HCT116 (cell line): ENCODE measurements at regions not wholly inside any gene's neighbourhood (a gene's known extent, or its start where the extent isn't known, plus 50 kb on each side); places are given as distances from the start of the nearest gene placed in this dataset.

Source experiments
- ATAC-seq: fragments of 200-7000 bp; cut with Tn5 transposase; 2 replicates; pipeline ENCODE4 v1.9.1; 2020; ENCODE audit warnings: mild to moderate bottlenecking, moderate library complexity
- BruUV-seq: library from RNA; stranded (reverse); fragments of 400-500 nt; replicated peaks from 2 replicates; lab custom pipeline; 2021; lab: Mats Ljungman, UMichigan
- CTCF ChIA-PET: fragments of 300-600 bp; sonication (Branson Sonifier 250); formaldehyde crosslinking; loops from one replicate; lab custom pipeline; 2021; ENCODE audit warnings: antibody characterized with exemption; lab: Charles Lee
- POLR2A ChIA-PET: fragments of 300-600, 350-600 bp; sonication (Branson Sonifier 250); formaldehyde crosslinking; loops from one replicate; lab custom pipeline; 2021; ENCODE audit warnings: antibody characterized with exemption; lab: Charles Lee
- RAD21 ChIA-PET, 2 experiments: fragments of 300-600 bp; sonication (Branson Sonifier 250); formaldehyde crosslinking; loops; one replicate each; lab custom pipeline; 2023; ENCODE audit warnings: low total read pairs in 2 of 2; ENCODE audit not compliant: uncharacterized antibody in 2 of 2, unreplicated experiment in 2 of 2, low non-redundant PET in 1 of 2; lab: Charles Lee
- DNase-seq: peaks from one replicate; pipeline ENCODE4 v3.0.0-alpha.2; 2010; ENCODE audit warnings: low read depth, low spot score
- H2AFZ ChIP-seq: fragments of 200-600 bp; shearing (Covaris generic), sonication (generic); 2 replicates; pipeline ENCODE4 v1.6.1; 2017; ENCODE audit warnings: low read depth, mixed run types, mixed read lengths, antibody characterized with exemption, low read length; ENCODE audit not compliant: poor library complexity, severe bottlenecking
- H3K27ac ChIP-seq: 2 replicates; pipeline ENCODE4 v1.5.1; 2012; ENCODE audit warnings: low read depth, low read length
- H3K27me3 ChIP-seq: fragments of 200-600 bp; sonication (generic); 2 replicates; pipeline ENCODE4 v1.6.1; 2016; ENCODE audit warnings: mixed run types, low read length, mixed read lengths; ENCODE audit not compliant: insufficient read depth
- H3K36me3 ChIP-seq, 2 experiments: fragments of 200-500 bp in 1 of 2; fragments of 200-600 bp in 1 of 2; sonication (Bioruptor generic) in 1 of 2; sonication (generic) in 1 of 2; 2 replicates each; pipeline versions ENCODE4 v1.5.1 to v1.6.1; 2014 to 2016; ENCODE audit warnings: low read length in 2 of 2, inconsistent platforms in 1 of 2, mixed read lengths in 1 of 2, mixed run types in 1 of 2; ENCODE audit not compliant: insufficient read depth in 2 of 2, control insufficient read depth in 1 of 2
- H3K4me1 ChIP-seq, 2 experiments: fragments of 200-600 bp in 1 of 2; sonication (generic) in 1 of 2; 2 replicates each; pipeline versions ENCODE4 v1.5.1 to v1.6.1; 2012 to 2017; ENCODE audit warnings: low read length in 2 of 2, inconsistent platforms in 1 of 2, mild to moderate bottlenecking in 1 of 2, mixed read lengths in 1 of 2, mixed run types in 1 of 2, moderate library complexity in 1 of 2; ENCODE audit not compliant: insufficient read depth in 2 of 2, control insufficient read depth in 1 of 2
- H3K4me2 ChIP-seq: fragments of 200-600 bp; sonication (generic); 2 replicates; pipeline ENCODE4 v1.6.1; 2017; ENCODE audit warnings: mixed run types, low read length, mixed read lengths
- H3K4me3 ChIP-seq, 2 experiments: fragments of 200-600 bp in 1 of 2; sonication (generic) in 1 of 2; replicated peaks in 1 of 2; 2 replicates each; pipeline ENCODE4 v1.5.1; 2011 to 2016; ENCODE audit warnings: low read length in 2 of 2, control low read depth in 1 of 2, low read depth in 1 of 2, mild to moderate bottlenecking in 1 of 2, mixed read lengths in 1 of 2, mixed run types in 1 of 2
- H3K79me2 ChIP-seq: fragments of 200-600 bp; sonication (generic); 2 replicates; pipeline ENCODE4 v1.6.1; 2017; ENCODE audit warnings: mild to moderate bottlenecking, mixed run types, low read length, moderate library complexity, mixed read lengths; ENCODE audit not compliant: insufficient read depth
- H3K9ac ChIP-seq: fragments of 200-600 bp; sonication (generic); 2 replicates; pipeline ENCODE4 v1.6.1; 2016; ENCODE audit warnings: low read length, mixed read lengths
- H3K9me2 ChIP-seq: fragments of 200-600 bp; sonication (generic), shearing (Covaris generic); 2 replicates; pipeline ENCODE4 v1.6.1; 2017; ENCODE audit warnings: mixed run types, mild to moderate bottlenecking, moderate library complexity; ENCODE audit not compliant: insufficient read depth
- H3K9me3 ChIP-seq, 2 experiments: fragments of 200-500 bp in 1 of 2; fragments of 200-600 bp in 1 of 2; sonication (Bioruptor generic) in 1 of 2; sonication (generic) in 1 of 2; 2 replicates each; pipeline ENCODE4 v1.6.1; 2014 to 2017; ENCODE audit warnings: low read length in 2 of 2, mixed read lengths in 2 of 2, inconsistent platforms in 1 of 2, low read depth in 1 of 2, mild to moderate bottlenecking in 1 of 2, mixed run types in 1 of 2, moderate library complexity in 1 of 2; ENCODE audit not compliant: control insufficient read depth in 1 of 2, insufficient read depth in 1 of 2
- H4K20me1 ChIP-seq: fragments of 200-600 bp; sonication (generic), shearing (Covaris generic); 2 replicates; pipeline ENCODE4 v1.6.1; 2017; ENCODE audit warnings: mixed run types, mild to moderate bottlenecking, moderate library complexity; ENCODE audit not compliant: insufficient read depth
- CBX3 ChIP-seq: IDR thresholded peaks from 2 replicates; pipeline ENCODE4 v1.6.1; 2012; ENCODE audit warnings: low read depth
- CTCF ChIP-seq, 3 experiments: fragments of 200-600 bp in 1 of 3; sonication (generic) in 1 of 3; IDR thresholded peaks in 2 of 3; conservative IDR thresholded peaks in 1 of 3; 2 replicates each; pipeline ENCODE4 v1.5.1; 2012 to 2017; ENCODE audit warnings: low read depth in 2 of 3, low read length in 2 of 3, antibody characterized with exemption in 1 of 3, borderline replicate concordance in 1 of 3, control low read depth in 1 of 3, mild to moderate bottlenecking in 1 of 3, mixed read lengths in 1 of 3, mixed run types in 1 of 3, moderate library complexity in 1 of 3; ENCODE audit not compliant: insufficient read depth in 1 of 3
- EZH2phosphoT487 ChIP-seq: fragments of 200-600 bp; IDR thresholded peaks from 2 replicates; pipeline ENCODE4 v1.6.1; 2018; ENCODE audit warnings: antibody characterized with exemption, borderline replicate concordance
- POLR2AphosphoS5 ChIP-seq: IDR thresholded peaks from 2 replicates; pipeline ENCODE4 v1.6.1; 2011; ENCODE audit warnings: mild to moderate bottlenecking, low read depth, low read length, moderate library complexity
- RAD21 ChIP-seq: IDR thresholded peaks from 2 replicates; pipeline ENCODE4 v1.6.1; 2012; ENCODE audit warnings: low read depth, mild to moderate bottlenecking
- TCF7L2 ChIP-seq: IDR thresholded peaks from 2 replicates; pipeline ENCODE4 v1.7.0; 2011; ENCODE audit warnings: borderline replicate concordance, inconsistent platforms; ENCODE audit not compliant: insufficient read depth, insufficient read length; ENCODE audit errors: extremely low read depth
- intact Hi-C: fragments of 100-400 bp; cut with micrococcal nuclease; formaldehyde crosslinking; loops from 2 replicates; pipeline ENCODE4 v1.10.0; 2022
- TF ChIP-seq, protein P1 (sequence below): IDR thresholded peaks from 2 replicates; pipeline ENCODE4 v1.6.1; 2012

DNA sequence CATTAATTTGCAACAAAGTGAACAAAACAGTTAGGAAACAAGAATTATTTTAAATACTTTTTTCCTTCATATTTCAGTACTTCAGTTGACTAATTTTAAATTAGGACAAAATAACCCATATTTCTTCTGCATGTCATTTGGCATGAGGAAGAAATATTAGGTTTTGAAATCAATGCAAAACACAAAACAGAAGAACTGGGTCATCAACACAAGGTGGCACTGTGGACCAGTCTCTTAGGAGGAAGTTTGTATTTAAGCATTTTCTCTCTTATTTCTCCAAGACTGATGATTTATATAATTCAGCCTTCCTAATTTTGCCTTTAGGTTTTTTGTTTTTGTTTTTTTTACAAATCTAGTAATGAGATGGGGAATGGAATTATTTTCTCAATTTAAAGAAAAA is 352.8 kb upstream of the KCNH7 start:
- peak; percentile 21 for DNase-seq
- BruUV-seq = no TSS peak
- no peaks in the 10 kb centered on the region for H3K4me1 ChIP-seq
- H3K9ac ChIP-seq = no peak overlapping the region
- H2AFZ ChIP-seq = no peak overlapping the region
- no peaks in the 10 kb centered on the region for H3K79me2 ChIP-seq
- no peaks in the 10 kb centered on the region for H3K27me3 ChIP-seq
- H4K20me1 ChIP-seq = no peaks in the 10 kb centered on the region
- H3K27ac ChIP-seq = no peak overlapping the region
- intact Hi-C loops = loop anchor here (2.0 to 5.0 kb wide), 5 partner anchors 156 to 1239 kb away; no protein-coding TSS in a partner anchor
- TF ChIP-seq TCF7L2 (no peak), RAD21 (peak; percentile 69), CBX3 (no peak), CTCF (IDR thresholded peaks at IDR 0.05 in 2 of 3, conservative IDR thresholded peaks at IDR 0.05 in 1 of 3; ENCODE audit: borderline replicate concordance in 1 of 3, insufficient read depth in 1 of 3, low read depth in 2 of 3, low read length in 2 of 3) (peak; percentile 42 to 69 (median 58); a peak in 5 of 6 replicates)
- ChIA-PET RAD21 (no interaction called here), CTCF (interaction anchor here (0.9 to 2.5 kb wide), 6 partner anchors 9 to 1287 kb away, joined by 3 to 9 read pairs (median 6); no protein-coding TSS in a partner anchor), POLR2A (no interaction called here)
- no peak overlapping the region for H3K4me2 ChIP-seq
- H3K36me3 ChIP-seq = no peaks in the 10 kb centered on the region
- no peak overlapping the region for H3K4me3 ChIP-seq
- H3K9me3 ChIP-seq = no peaks in the 10 kb centered on the region
- no peaks in the 10 kb centered on the region for H3K9me2 ChIP-seq
- peak; percentile 42; the same call in 1 of the 2 replicates for ATAC-seq

GRCh38 chr2:163187995-163188655 is 349.6 kb upstream of the KCNH7 start:
- no peak overlapping the region for H3K4me2 ChIP-seq
- RAD21 ChIA-PET = no interaction called here
- no peak for DNase-seq
- ATAC-seq = no peak
- BruUV-seq = no TSS peak
- intact Hi-C loops = no loop called here
- no peaks in the 10 kb centered on the region for H3K27me3 ChIP-seq
- H4K20me1 ChIP-seq = no peaks in the 10 kb centered on the region
- no peaks in the 10 kb centered on the region for H3K36me3 ChIP-seq
- H3K9me3 ChIP-seq = no peaks in the 10 kb centered on the region
- CTCF ChIA-PET = no interaction called here
- no peak overlapping the region for H3K4me3 ChIP-seq
- POLR2A ChIA-PET = no interaction called here
- TF ChIP-seq, protein P1, sequence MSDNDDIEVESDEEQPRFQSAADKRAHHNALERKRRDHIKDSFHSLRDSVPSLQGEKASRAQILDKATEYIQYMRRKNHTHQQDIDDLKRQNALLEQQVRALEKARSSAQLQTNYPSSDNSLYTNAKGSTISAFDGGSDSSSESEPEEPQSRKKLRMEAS = no peak
- TF ChIP-seq POLR2AphosphoS5 = no peak
- TF ChIP-seq CBX3 = no peak
- TF ChIP-seq EZH2phosphoT487 = no peak
- no peak overlapping the region for H2AFZ ChIP-seq
- no peaks in the 10 kb centered on the region for H3K4me1 ChIP-seq
- H3K79me2 ChIP-seq = no peaks in the 10 kb centered on the region
- no peaks in the 10 kb centered on the region for H3K9me2 ChIP-seq
- no peak overlapping the region for H3K27ac ChIP-seq
- no peak overlapping the region for H3K9ac ChIP-seq
